ENCODE measurements at regions not wholly inside any gene's neighbourhood (a gene's known extent, or its start where the extent isn't known, plus 50 kb on each side); places are given as distances from the start of the nearest gene placed in this dataset.

- DNase-seq (ENCODE audit: low spot score): no peak
These were observed 54.0 kb upstream of the GTF3A start for GRCh38 chr13:27370305-27370872.

GRCh38 chr13:27371932-27372331 lies 52.5 kb upstream of the GTF3A start:
- DNase-seq (ENCODE audit: low spot score): no peak

- DNase-seq (ENCODE audit: low spot score): no peak
These were observed 51.5 kb upstream of the GTF3A start for GRCh38 chr13:27372896-27373295.

- no peak for DNase-seq (ENCODE audit: low spot score)
These were observed 50.2 kb upstream of the GTF3A start for GRCh38 chr13:27374126-27374613.
